OCI-LY1 (cell line): ENCODE measurements at regions not wholly inside any gene's neighbourhood (a gene's known extent, or its start where the extent isn't known, plus 50 kb on each side); places are given as distances from the start of the nearest gene placed in this dataset.

Source experiments
- H2AFZ ChIP-seq: fragments of 200-600 bp; sonication (generic), shearing (Covaris generic); 2 replicates; pipeline ENCODE4 v1.6.0; 2014; ENCODE audit warnings: antibody characterized with exemption, mild to moderate bottlenecking, low read length
- H3F3A ChIP-seq: fragments of 200-600 bp; sonication (generic), shearing (Covaris generic); 2 replicates; pipeline ENCODE4 v1.6.0; 2014; ENCODE audit warnings: mild to moderate bottlenecking, antibody characterized with exemption, low read length, moderate library complexity; ENCODE audit not compliant: insufficient read depth
- H3K27ac ChIP-seq: fragments of 200-600 bp; sonication (generic); 2 replicates; pipeline ENCODE4 v1.5.1; 2014; ENCODE audit warnings: low read length, mixed run types, mild to moderate bottlenecking, low read depth; ENCODE audit not compliant: poor library complexity, severe bottlenecking
- H3K27me3 ChIP-seq: fragments of 200-600 bp; sonication (generic); 2 replicates; pipeline ENCODE4 v1.6.0; 2014; ENCODE audit warnings: antibody characterized with exemption, mild to moderate bottlenecking, low read length, moderate library complexity; ENCODE audit not compliant: insufficient read depth
- H3K36me3 ChIP-seq: fragments of 200-600 bp; sonication (generic); 2 replicates; pipeline ENCODE4 v1.6.1; 2014; ENCODE audit warnings: mild to moderate bottlenecking, antibody characterized with exemption, low read length, moderate library complexity, mixed read lengths; ENCODE audit not compliant: insufficient read depth
- H3K4me1 ChIP-seq: fragments of 200-600 bp; sonication (generic); 2 replicates; pipeline ENCODE4 v1.5.1; 2014; ENCODE audit warnings: mild to moderate bottlenecking, low read length, moderate library complexity; ENCODE audit not compliant: insufficient read depth, severe bottlenecking
- H3K4me2 ChIP-seq: fragments of 200-600 bp; sonication (generic), shearing (Covaris generic); 2 replicates; pipeline ENCODE4 v1.6.1; 2014; ENCODE audit warnings: low read length
- H3K4me3 ChIP-seq: fragments of 200-600 bp; sonication (generic); 2 replicates; pipeline ENCODE4 v1.5.1; 2014; ENCODE audit warnings: low read length, low read depth, mild to moderate bottlenecking, mixed read lengths; ENCODE audit not compliant: poor library complexity, severe bottlenecking
- H3K79me2 ChIP-seq: fragments of 200-600 bp; shearing (Covaris generic); 2 replicates; pipeline ENCODE4 v1.6.1; 2016; ENCODE audit warnings: mixed run types, low read length, mixed read lengths; ENCODE audit not compliant: insufficient read depth
- H3K9ac ChIP-seq: fragments of 200-600 bp; sonication (generic), shearing (Covaris generic); 2 replicates; pipeline ENCODE4 v1.6.1; 2014; ENCODE audit warnings: mild to moderate bottlenecking, low read length, mixed read lengths
- H3K9me2 ChIP-seq: fragments of 200-600 bp; sonication (generic), shearing (Covaris generic); 2 replicates; pipeline ENCODE4 v1.6.1; 2014; ENCODE audit warnings: low read depth, mild to moderate bottlenecking, low read length, mixed read lengths
- H3K9me3 ChIP-seq: fragments of 200-600 bp; shearing (Covaris generic); 2 replicates; pipeline ENCODE4 v1.6.1; 2014; ENCODE audit warnings: low read length, mixed read lengths
- H4K20me1 ChIP-seq: fragments of 200-600 bp; sonication (generic), shearing (Covaris generic); 2 replicates; pipeline ENCODE4 v1.6.0; 2016; ENCODE audit warnings: mild to moderate bottlenecking, low read length; ENCODE audit not compliant: insufficient read depth
- CTCF ChIP-seq: fragments of 200-600 bp; sonication (generic), shearing (Covaris generic); IDR thresholded peaks from 2 replicates; pipeline ENCODE4 v1.5.1; 2017; ENCODE audit warnings: mild to moderate bottlenecking, antibody characterized with exemption, low read length, moderate library complexity, mixed read lengths
- EZH2 ChIP-seq: fragments of 200-600 bp; sonication (generic), shearing (Covaris generic); IDR thresholded peaks from 2 replicates; pipeline ENCODE4 v1.8.0; 2017; ENCODE audit warnings: borderline replicate concordance, mixed run types, mild to moderate bottlenecking, antibody characterized with exemption, low read length, moderate library complexity, mixed read lengths

GRCh38 chr13:100823448-100823847, 148.9 kb upstream of the TMTC4 start:
- Histone ChIP-seq H2AFZ (no peak overlapping the region), H3K79me2 (no peaks in the 10 kb centered on the region), H3K4me2 (no peak overlapping the region), H3K27me3 (no peaks in the 10 kb centered on the region), H3K4me3 (no peak overlapping the region), H3F3A (no peaks in the 10 kb centered on the region), H3K9ac (no peak overlapping the region), H3K9me2 (no peaks in the 10 kb centered on the region), H3K4me1 (no peaks in the 10 kb centered on the region), H3K27ac (no peak overlapping the region), H4K20me1 (no peaks in the 10 kb centered on the region), H3K9me3 (no peaks in the 10 kb centered on the region), H3K36me3 (no peaks in the 10 kb centered on the region)
- no peak for TF ChIP-seq EZH2

GRCh38 chr13:100822871-100823443, 148.4 kb upstream of the TMTC4 start:
- Histone ChIP-seq H3K4me3 (no peak overlapping the region), H4K20me1 (no peaks in the 10 kb centered on the region), H3K79me2 (no peaks in the 10 kb centered on the region), H2AFZ (no peak overlapping the region), H3F3A (no peaks in the 10 kb centered on the region), H3K9me2 (no peaks in the 10 kb centered on the region), H3K27ac (no peak overlapping the region), H3K4me2 (no peak overlapping the region), H3K27me3 (no peaks in the 10 kb centered on the region), H3K4me1 (no peaks in the 10 kb centered on the region), H3K9ac (no peak overlapping the region), H3K9me3 (no peaks in the 10 kb centered on the region), H3K36me3 (no peaks in the 10 kb centered on the region)
- TF ChIP-seq EZH2 = no peak
- no peak for TF ChIP-seq CTCF

GRCh38 chr13:100818711-100819110, 144.1 kb upstream of the TMTC4 start:
- H4K20me1 ChIP-seq = no peaks in the 10 kb centered on the region
- no peak overlapping the region for H3K4me2 ChIP-seq
- no peaks in the 10 kb centered on the region for H3K36me3 ChIP-seq

More at GRCh38 chr13:100818711-100819110, 144.1 kb upstream of the TMTC4 start:
- TF ChIP-seq CTCF (no peak), EZH2 (no peak)
- Histone ChIP-seq H3K9ac (no peak overlapping the region), H2AFZ (no peak overlapping the region), H3K4me3 (no peak overlapping the region), H3K27me3 (no peaks in the 10 kb centered on the region), H3K27ac (no peak overlapping the region), H3K9me3 (no peaks in the 10 kb centered on the region), H3K4me1 (no peaks in the 10 kb centered on the region), H3F3A (no peaks in the 10 kb centered on the region), H3K9me2 (no peaks in the 10 kb centered on the region), H3K79me2 (no peaks in the 10 kb centered on the region)
